ENCODE measurements at regions not wholly inside any gene's neighbourhood (a gene's known extent, or its start where the extent isn't known, plus 50 kb on each side); places are given as distances from the start of the nearest gene placed in this dataset.

- TF ChIP-seq TEAD4 (IDR thresholded peaks at IDR 0.05) (no peak), NFIC (IDR thresholded peaks at IDR 0.05) (no peak), FOXM1 (IDR thresholded peaks at IDR 0.05; ENCODE audit: borderline replicate concordance, low read depth) (no peak), YY1 (IDR thresholded peaks at IDR 0.05; ENCODE audit: low read depth) (no peak), MAX (IDR thresholded peaks at IDR 0.05) (no peak), EP300 (IDR thresholded peaks at IDR 0.05; ENCODE audit: borderline replicate concordance) (no peak), CREB1 (IDR thresholded peaks at IDR 0.05; ENCODE audit: low read depth) (no peak), ZBTB7A (IDR thresholded peaks at IDR 0.05; ENCODE audit: low read depth) (no peak)
- TF ChIP-seq, protein P1, sequence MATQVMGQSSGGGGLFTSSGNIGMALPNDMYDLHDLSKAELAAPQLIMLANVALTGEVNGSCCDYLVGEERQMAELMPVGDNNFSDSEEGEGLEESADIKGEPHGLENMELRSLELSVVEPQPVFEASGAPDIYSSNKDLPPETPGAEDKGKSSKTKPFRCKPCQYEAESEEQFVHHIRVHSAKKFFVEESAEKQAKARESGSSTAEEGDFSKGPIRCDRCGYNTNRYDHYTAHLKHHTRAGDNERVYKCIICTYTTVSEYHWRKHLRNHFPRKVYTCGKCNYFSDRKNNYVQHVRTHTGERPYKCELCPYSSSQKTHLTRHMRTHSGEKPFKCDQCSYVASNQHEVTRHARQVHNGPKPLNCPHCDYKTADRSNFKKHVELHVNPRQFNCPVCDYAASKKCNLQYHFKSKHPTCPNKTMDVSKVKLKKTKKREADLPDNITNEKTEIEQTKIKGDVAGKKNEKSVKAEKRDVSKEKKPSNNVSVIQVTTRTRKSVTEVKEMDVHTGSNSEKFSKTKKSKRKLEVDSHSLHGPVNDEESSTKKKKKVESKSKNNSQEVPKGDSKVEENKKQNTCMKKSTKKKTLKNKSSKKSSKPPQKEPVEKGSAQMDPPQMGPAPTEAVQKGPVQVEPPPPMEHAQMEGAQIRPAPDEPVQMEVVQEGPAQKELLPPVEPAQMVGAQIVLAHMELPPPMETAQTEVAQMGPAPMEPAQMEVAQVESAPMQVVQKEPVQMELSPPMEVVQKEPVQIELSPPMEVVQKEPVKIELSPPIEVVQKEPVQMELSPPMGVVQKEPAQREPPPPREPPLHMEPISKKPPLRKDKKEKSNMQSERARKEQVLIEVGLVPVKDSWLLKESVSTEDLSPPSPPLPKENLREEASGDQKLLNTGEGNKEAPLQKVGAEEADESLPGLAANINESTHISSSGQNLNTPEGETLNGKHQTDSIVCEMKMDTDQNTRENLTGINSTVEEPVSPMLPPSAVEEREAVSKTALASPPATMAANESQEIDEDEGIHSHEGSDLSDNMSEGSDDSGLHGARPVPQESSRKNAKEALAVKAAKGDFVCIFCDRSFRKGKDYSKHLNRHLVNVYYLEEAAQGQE (IDR thresholded peaks at IDR 0.05; ENCODE audit: low read depth), result no peak
- TF ChIP-seq, protein P2, sequence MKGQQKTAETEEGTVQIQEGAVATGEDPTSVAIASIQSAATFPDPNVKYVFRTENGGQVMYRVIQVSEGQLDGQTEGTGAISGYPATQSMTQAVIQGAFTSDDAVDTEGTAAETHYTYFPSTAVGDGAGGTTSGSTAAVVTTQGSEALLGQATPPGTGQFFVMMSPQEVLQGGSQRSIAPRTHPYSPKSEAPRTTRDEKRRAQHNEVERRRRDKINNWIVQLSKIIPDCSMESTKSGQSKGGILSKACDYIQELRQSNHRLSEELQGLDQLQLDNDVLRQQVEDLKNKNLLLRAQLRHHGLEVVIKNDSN (IDR thresholded peaks at IDR 0.05), result no peak
Observed at GRCh38 chr20:48246061-48246790, 460.9 kb upstream of the SULF2 start.

DNA sequence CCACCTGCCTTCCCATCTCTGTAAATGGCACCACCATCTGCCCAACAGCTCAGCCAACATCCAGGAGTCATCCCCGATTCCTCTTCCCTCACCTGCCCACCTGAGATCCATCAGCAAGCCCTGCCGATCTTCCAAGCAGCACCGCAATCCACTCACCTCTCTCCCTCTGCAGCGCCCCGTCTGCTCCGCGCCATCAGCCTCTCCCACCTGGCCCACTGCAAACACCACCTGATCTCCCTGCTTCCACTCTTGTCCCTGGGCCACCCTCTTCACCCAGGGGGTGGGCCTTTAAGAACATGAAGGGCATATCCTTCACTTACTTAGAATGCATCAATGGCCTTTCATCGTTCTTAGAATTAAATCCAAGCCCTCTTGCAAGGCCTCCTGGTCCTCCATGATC lies 457.3 kb upstream of the SULF2 start:
- no peak for TF ChIP-seq CEBPB (IDR thresholded peaks at IDR 0.05)
- no peak for TF ChIP-seq CREB1 (IDR thresholded peaks at IDR 0.05; ENCODE audit: low read depth)
- no peak for TF ChIP-seq MAX (IDR thresholded peaks at IDR 0.05)
- TF ChIP-seq TCF12 (IDR thresholded peaks at IDR 0.05; ENCODE audit: low read depth), result no peak
- TF ChIP-seq TAF1 (IDR thresholded peaks at IDR 0.05; ENCODE audit: low read depth), result no peak
- TF ChIP-seq, protein P1 (IDR thresholded peaks at IDR 0.05; ENCODE audit: low read depth), result no peak
- TF ChIP-seq ZBTB7A (IDR thresholded peaks at IDR 0.05; ENCODE audit: low read depth), result no peak
- no peak for TF ChIP-seq TEAD4 (IDR thresholded peaks at IDR 0.05)
- no peak for TF ChIP-seq EP300 (IDR thresholded peaks at IDR 0.05; ENCODE audit: borderline replicate concordance)
- no peak for TF ChIP-seq RAD21 (IDR thresholded peaks at IDR 0.05; ENCODE audit: low read depth)
- TF ChIP-seq, protein P2 (IDR thresholded peaks at IDR 0.05), result no peak
- TF ChIP-seq FOXM1 (IDR thresholded peaks at IDR 0.05; ENCODE audit: borderline replicate concordance, low read depth), result no peak
- no peak for TF ChIP-seq EGR1 (IDR thresholded peaks at IDR 0.05)
- TF ChIP-seq NFIC (IDR thresholded peaks at IDR 0.05), result no peak
- no peak for TF ChIP-seq YY1 (IDR thresholded peaks at IDR 0.05; ENCODE audit: low read depth)

- TF ChIP-seq ZBTB7A (IDR thresholded peaks at IDR 0.05; ENCODE audit: low read depth) (no peak), EGR1 (IDR thresholded peaks at IDR 0.05) (no peak), FOXM1 (IDR thresholded peaks at IDR 0.05; ENCODE audit: borderline replicate concordance, low read depth) (no peak), TEAD4 (IDR thresholded peaks at IDR 0.05) (no peak), YY1 (IDR thresholded peaks at IDR 0.05; ENCODE audit: low read depth) (no peak)
- TF ChIP-seq, protein P2 (IDR thresholded peaks at IDR 0.05), result no peak
Observed at GRCh38 chr20:48241482-48241881, 456.2 kb upstream of the SULF2 start.

DNA sequence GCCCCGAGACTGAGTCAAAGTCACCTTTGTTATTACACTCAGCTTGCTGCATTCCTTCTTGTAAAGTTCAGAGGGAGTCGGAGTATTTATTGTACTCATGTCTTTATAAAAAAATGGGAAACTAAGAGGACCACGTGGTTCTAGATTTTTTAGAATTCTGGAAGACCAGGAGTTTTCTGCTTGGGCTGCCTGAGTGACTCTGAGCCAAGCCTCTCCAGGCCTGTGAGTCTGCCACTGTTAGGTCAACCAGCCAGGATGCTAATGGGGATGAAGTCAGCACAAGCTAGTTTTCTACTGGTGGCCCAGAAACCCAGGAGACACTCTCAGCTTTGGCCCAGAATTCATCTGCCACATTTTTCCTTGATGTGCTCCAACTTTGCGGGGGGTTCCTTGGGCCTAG lies 453.5 kb upstream of the SULF2 start:
- TF ChIP-seq FOXM1 (IDR thresholded peaks at IDR 0.05; ENCODE audit: borderline replicate concordance, low read depth) (no peak), MAX (IDR thresholded peaks at IDR 0.05) (no peak), NFIC (IDR thresholded peaks at IDR 0.05) (no peak), EGR1 (IDR thresholded peaks at IDR 0.05) (no peak), TAF1 (IDR thresholded peaks at IDR 0.05; ENCODE audit: low read depth) (no peak), CREB1 (IDR thresholded peaks at IDR 0.05; ENCODE audit: low read depth) (no peak), RAD21 (IDR thresholded peaks at IDR 0.05; ENCODE audit: low read depth) (no peak)
- TF ChIP-seq, protein P1 (IDR thresholded peaks at IDR 0.05; ENCODE audit: low read depth), result no peak
- TF ChIP-seq, protein P2 (IDR thresholded peaks at IDR 0.05), result no peak

Measured in Ishikawa (cell line).